K562 (cell line): ENCODE measurements at regions not wholly inside any gene's neighbourhood (a gene's known extent, or its start where the extent isn't known, plus 50 kb on each side); places are given as distances from the start of the nearest gene placed in this dataset.

ENCODE experiments used
- GATAD2A ChIP-seq: fragments of 450-650 bp; IDR thresholded peaks from 2 replicates; pipeline ENCODE4 v1.6.1; 2017
- KDM5B ChIP-seq: fragments of 200-600 bp; sonication (generic); IDR thresholded peaks from 2 replicates; pipeline ENCODE4 v1.6.1; 2012; ENCODE audit warnings: low read depth, mild to moderate bottlenecking, moderate library complexity, low read length, control low read depth, inconsistent platforms; ENCODE audit not compliant: insufficient replicate concordance
- POLR2AphosphoS5 ChIP-seq: IDR thresholded peaks from 2 replicates; pipeline ENCODE4 v1.6.1; 2011; ENCODE audit warnings: mild to moderate bottlenecking, low read depth, low read length, moderate library complexity; ENCODE audit not compliant: control insufficient read depth, insufficient read depth
- RBFOX2 ChIP-seq: fragments of 200-400 bp; formaldehyde crosslinking; IDR thresholded peaks from 2 replicates; pipeline ENCODE4 v1.6.1; 2017; ENCODE audit warnings: low read depth, mild to moderate bottlenecking, low read length, moderate library complexity
- XRCC4 ChIP-seq: IDR thresholded peaks from one replicate; pipeline ENCODE4 v1.6.1; 2011; ENCODE audit not compliant: insufficient read depth, insufficient read length; ENCODE audit errors: extremely low read depth
- ZSCAN29 ChIP-seq: fragments of 450-650 bp; IDR thresholded peaks from 2 replicates; pipeline ENCODE4 v1.6.1; 2017

GRCh38 chr4:102129810-102130209, 215.5 kb downstream of the SLC39A8 start (continued):
- no peak for TF ChIP-seq POLR2AphosphoS5
- no peak for TF ChIP-seq KDM5B
- TF ChIP-seq XRCC4: no peak
- TF ChIP-seq RBFOX2: no peak
- TF ChIP-seq ZSCAN29: no peak
- TF ChIP-seq GATAD2A: no peak
- TF ChIP-seq, all 486 proteins: peak for 0
